ENCODE measurements at regions not wholly inside any gene's neighbourhood (a gene's known extent, or its start where the extent isn't known, plus 50 kb on each side); places are given as distances from the start of the nearest gene placed in this dataset.
"Not testable (repeated sequence)": the region's sequence is repeated elsewhere in the genome, so short reads cannot be mapped to it uniquely, and the experiment has no call there.

GRCh38 chr15:92801774-92802464, 98.2 kb upstream of the CHD2 start:
- Histone ChIP-seq H3K4me3 (ENCODE audit: low read depth, low read length) (no peak overlapping the region), H3K4me1 (no peaks in the 10 kb centered on the region)
- TF ChIP-seq, protein P1, sequence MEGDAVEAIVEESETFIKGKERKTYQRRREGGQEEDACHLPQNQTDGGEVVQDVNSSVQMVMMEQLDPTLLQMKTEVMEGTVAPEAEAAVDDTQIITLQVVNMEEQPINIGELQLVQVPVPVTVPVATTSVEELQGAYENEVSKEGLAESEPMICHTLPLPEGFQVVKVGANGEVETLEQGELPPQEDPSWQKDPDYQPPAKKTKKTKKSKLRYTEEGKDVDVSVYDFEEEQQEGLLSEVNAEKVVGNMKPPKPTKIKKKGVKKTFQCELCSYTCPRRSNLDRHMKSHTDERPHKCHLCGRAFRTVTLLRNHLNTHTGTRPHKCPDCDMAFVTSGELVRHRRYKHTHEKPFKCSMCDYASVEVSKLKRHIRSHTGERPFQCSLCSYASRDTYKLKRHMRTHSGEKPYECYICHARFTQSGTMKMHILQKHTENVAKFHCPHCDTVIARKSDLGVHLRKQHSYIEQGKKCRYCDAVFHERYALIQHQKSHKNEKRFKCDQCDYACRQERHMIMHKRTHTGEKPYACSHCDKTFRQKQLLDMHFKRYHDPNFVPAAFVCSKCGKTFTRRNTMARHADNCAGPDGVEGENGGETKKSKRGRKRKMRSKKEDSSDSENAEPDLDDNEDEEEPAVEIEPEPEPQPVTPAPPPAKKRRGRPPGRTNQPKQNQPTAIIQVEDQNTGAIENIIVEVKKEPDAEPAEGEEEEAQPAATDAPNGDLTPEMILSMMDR (IDR thresholded peaks at IDR 0.05; ENCODE audit: low read depth, low read length): no peak

DNA sequence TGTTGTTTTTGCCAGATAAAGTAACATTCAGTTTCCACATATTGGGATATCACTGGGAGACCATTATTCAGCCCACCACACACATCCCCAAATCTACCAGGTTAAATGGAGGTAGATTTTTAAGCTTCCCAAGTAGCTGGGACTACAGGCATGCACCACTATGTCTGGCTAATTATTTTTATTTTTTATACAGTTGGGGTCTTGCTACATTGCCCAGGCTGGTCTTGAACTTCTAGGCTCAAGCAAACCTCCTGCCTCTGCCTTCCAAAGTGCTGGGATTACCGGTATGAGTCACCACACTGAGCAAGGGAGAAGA, 96.6 kb upstream of the CHD2 start:
- Histone ChIP-seq H3K36me3 (no peaks in the 10 kb centered on the region), H3K27me3 (no peaks in the 10 kb centered on the region), H3K4me3 (ENCODE audit: low read depth, low read length) (no peak overlapping the region), H3K9me3 (no peaks in the 10 kb centered on the region), H3K4me1 (peaks cover 5% of the 10 kb centered on the region)
- DNase-seq: no peak
- TF ChIP-seq, protein P1 (IDR thresholded peaks at IDR 0.05; ENCODE audit: low read depth, low read length): no peak

More at GRCh38 chr15:92801774-92802464, 98.2 kb upstream of the CHD2 start:
- Histone ChIP-seq H3K27me3 (no peaks in the 10 kb centered on the region), H3K36me3 (no peaks in the 10 kb centered on the region), H3K9me3 (no peaks in the 10 kb centered on the region)
- no peak for DNase-seq

- TF ChIP-seq, protein P1 (IDR thresholded peaks at IDR 0.05; ENCODE audit: low read depth, low read length): no peak
- no peak for DNase-seq
- no peaks in the 10 kb centered on the region for H3K36me3 ChIP-seq
- H3K27me3 ChIP-seq: no peaks in the 10 kb centered on the region
- peaks cover 5% of the 10 kb centered on the region for H3K4me1 ChIP-seq
- no peak overlapping the region for H3K4me3 ChIP-seq (ENCODE audit: low read depth, low read length)
- H3K9me3 ChIP-seq: no peaks in the 10 kb centered on the region
Observed at GRCh38 chr15:92803852-92804609, 96.1 kb upstream of the CHD2 start.

- H3K4me3 ChIP-seq (ENCODE audit: low read depth, low read length); H3K4me1 ChIP-seq; DNase-seq; H3K9me3 ChIP-seq; H3K27me3 ChIP-seq; H3K36me3 ChIP-seq: not testable (repeated sequence)
Observed at GRCh38 chr15:92804610-92804936, 95.6 kb upstream of the CHD2 start.

DNA sequence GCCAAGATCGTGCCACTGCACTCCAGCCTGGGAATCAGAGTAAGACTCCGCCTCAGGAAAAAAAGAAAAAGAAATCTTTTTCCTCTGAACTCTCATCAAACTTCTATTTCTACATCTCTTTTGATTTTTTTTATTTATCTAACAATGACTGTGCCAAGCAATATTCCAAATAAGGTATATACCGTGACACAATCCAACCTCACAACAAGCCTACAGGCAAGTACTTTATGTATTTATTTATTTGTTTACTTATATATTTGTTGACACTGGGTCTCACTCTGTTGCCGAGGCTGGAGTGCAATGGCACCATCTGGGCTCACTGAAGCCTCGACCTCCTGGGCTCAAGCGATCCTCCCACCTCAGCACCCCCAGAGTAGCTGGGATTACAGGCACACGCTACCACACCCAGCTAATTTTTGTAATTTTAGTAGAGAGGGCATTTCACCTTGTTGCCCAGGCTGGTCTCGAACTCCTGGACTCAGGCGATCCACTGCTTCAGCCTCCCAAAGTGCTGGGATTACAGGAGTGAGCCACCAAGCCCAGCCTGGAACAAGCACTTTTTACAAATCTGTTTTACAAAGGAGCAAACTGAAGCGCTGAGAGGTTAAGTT, 94.9 kb upstream of the CHD2 start:
- Histone ChIP-seq H3K4me1 (peaks cover 5% of the 10 kb centered on the region), H3K27me3 (no peaks in the 10 kb centered on the region), H3K36me3 (no peaks in the 10 kb centered on the region), H3K4me3 (ENCODE audit: low read depth, low read length) (no peak overlapping the region), H3K9me3 (no peaks in the 10 kb centered on the region)
- DNase-seq: no peak
- TF ChIP-seq, protein P1 (IDR thresholded peaks at IDR 0.05; ENCODE audit: low read depth, low read length): no peak

- H3K4me1 ChIP-seq; H3K9me3 ChIP-seq; H3K27me3 ChIP-seq; H3K36me3 ChIP-seq; DNase-seq; H3K4me3 ChIP-seq (ENCODE audit: low read depth, low read length): not testable (repeated sequence)
Observed at GRCh38 chr15:92806171-92806570, 94.0 kb upstream of the CHD2 start.

DNA sequence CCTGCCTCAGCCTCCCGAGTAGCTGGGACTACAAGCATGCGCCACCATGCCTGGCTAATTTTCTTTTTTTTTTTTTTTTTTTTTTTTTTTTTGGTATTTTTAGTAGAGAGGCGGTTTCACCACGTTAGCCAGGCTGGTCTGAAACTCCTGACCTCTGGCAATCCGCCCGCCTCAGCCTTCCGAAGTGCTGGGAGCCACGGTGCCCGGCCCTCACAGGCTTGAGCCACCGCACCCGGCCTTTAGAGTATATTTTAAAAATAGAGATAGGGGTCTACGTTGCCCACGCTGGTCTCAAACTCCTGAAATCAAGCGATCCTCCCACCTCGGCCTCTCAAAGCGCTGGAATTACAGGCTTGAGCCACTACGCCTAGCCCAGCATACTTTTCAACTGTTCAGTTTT, 93.4 kb upstream of the CHD2 start:
- Histone ChIP-seq H3K4me3 (ENCODE audit: low read depth, low read length) (no peak overlapping the region), H3K4me1 (peaks cover 8% of the 10 kb centered on the region), H3K9me3 (no peaks in the 10 kb centered on the region), H3K36me3 (no peaks in the 10 kb centered on the region), H3K27me3 (no peaks in the 10 kb centered on the region)
- TF ChIP-seq, protein P1 (IDR thresholded peaks at IDR 0.05; ENCODE audit: low read depth, low read length): no peak
- no peak for DNase-seq

Measured in BE2C (cell line).